SIG-M5 (cell line): ENCODE measurements at regions not wholly inside any gene's neighbourhood (a gene's known extent, or its start where the extent isn't known, plus 50 kb on each side); places are given as distances from the start of the nearest gene placed in this dataset.
"Not testable (repeated sequence)": the region's sequence is repeated elsewhere in the genome, so short reads cannot be mapped to it uniquely, and the experiment has no call there.

Source experiments
- DNase-seq: peaks from one replicate; lab custom pipeline; 2025; lab: John Stamatoyannopoulos, UW

GRCh38 chr13:73167028-73167820 lies 108.4 kb downstream of the KLF5 start:
- no peak for DNase-seq

GRCh38 chr13:73166204-73166603 lies 107.4 kb downstream of the KLF5 start:
- DNase-seq, result no peak

GRCh38 chr13:73162912-73163911 lies 104.4 kb downstream of the KLF5 start:
- DNase-seq, result no peak

GRCh38 chr13:73160371-73161031 lies 101.7 kb downstream of the KLF5 start:
- not testable (repeated sequence) for DNase-seq

GRCh38 chr13:73158851-73159250 lies 100.0 kb downstream of the KLF5 start:
- DNase-seq, result no peak

GRCh38 chr13:73157031-73157430 lies 98.2 kb downstream of the KLF5 start:
- DNase-seq, result no peak

GRCh38 chr13:73146707-73147106 lies 87.9 kb downstream of the KLF5 start:
- no peak for DNase-seq

- DNase-seq, result no peak
Observed at GRCh38 chr13:73142071-73142470, 83.3 kb downstream of the KLF5 start.

GRCh38 chr13:73141292-73141771 lies 82.5 kb downstream of the KLF5 start:
- no peak for DNase-seq

GRCh38 chr13:73140801-73141200 lies 82.0 kb downstream of the KLF5 start:
- DNase-seq, result no peak

- DNase-seq, result no peak
Observed at GRCh38 chr13:73138638-73139491, 80.1 kb downstream of the KLF5 start.

- no peak for DNase-seq
Observed at GRCh38 chr13:73138276-73138637, 79.5 kb downstream of the KLF5 start.

GRCh38 chr13:73136776-73137175 lies 78.0 kb downstream of the KLF5 start:
- no peak for DNase-seq

GRCh38 chr13:73133531-73133930 lies 74.7 kb downstream of the KLF5 start:
- DNase-seq, result no peak

- DNase-seq, result no peak
Observed at GRCh38 chr13:73131247-73131646, 72.4 kb downstream of the KLF5 start.

GRCh38 chr13:73129023-73129422 lies 70.2 kb downstream of the KLF5 start:
- no peak for DNase-seq
